HG02642 (cell line): ENCODE measurements at regions not wholly inside any gene's neighbourhood (a gene's known extent, or its start where the extent isn't known, plus 50 kb on each side); places are given as distances from the start of the nearest gene placed in this dataset.

Source experiments
- ATAC-seq: cut with Tn5 transposase; IDR thresholded peaks from one replicate; pipeline ENCODE4 v1.9.1; 2021; ENCODE audit warnings: mild to moderate bottlenecking; ENCODE audit not compliant: unreplicated experiment, poor library complexity

GRCh38 chr3:116920826-116921610 is 211.4 kb downstream of the TUSC7 start:
- no peak for ATAC-seq

DNA sequence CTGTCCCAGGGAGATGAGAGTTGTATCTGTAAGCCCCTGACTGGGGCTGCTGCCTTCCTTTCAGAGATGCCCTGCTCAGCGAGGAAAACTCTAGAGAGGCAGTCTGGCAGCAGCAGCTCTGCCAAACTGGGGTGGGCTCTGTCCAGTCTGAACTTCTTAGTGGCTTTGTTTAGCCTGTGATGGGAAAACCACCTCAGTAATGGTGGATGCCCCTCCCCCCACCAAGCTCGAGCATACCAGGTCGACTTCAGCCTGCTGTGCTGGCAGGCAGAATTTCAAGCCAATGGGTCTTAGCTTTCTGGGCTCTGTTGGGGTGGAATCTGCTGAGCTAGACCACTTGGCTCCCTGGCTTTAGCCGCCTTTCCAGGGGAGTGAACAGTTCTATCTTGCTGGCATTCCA is 218.3 kb downstream of the TUSC7 start:
- no peak for ATAC-seq

DNA sequence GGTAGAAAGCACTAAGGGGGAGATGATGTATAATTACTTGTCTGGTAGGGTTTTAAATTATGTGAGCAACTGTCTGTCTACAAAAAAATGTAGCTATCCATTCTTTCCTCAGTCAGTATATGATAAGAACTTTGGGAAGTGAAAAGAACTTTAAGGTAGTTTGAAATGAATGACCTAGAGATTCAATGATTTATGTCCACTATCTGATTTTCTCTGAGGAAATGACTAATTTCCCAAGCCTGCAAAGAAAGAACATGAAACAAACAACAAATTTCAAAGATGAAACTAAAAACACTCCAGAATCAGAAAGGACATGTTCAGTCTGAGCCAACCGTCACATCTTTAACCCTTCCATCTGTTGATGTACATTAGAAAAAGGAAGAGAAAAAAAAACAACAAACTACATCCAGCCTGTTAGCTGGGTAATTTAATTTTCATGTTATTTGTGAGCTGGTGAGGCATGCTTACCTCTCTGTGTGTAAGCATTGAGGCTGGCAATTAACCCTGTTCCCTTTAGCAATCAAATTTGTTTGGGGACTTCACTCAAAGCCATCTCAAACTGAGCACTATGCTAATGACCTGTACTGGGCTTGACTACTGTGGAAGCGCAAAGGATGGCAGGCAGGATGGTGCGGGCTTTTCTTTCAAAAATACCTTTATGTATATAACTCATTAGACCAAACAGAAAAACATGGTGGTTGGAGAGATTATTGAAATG is 220.1 kb downstream of the TUSC7 start:
- no peak for ATAC-seq

DNA sequence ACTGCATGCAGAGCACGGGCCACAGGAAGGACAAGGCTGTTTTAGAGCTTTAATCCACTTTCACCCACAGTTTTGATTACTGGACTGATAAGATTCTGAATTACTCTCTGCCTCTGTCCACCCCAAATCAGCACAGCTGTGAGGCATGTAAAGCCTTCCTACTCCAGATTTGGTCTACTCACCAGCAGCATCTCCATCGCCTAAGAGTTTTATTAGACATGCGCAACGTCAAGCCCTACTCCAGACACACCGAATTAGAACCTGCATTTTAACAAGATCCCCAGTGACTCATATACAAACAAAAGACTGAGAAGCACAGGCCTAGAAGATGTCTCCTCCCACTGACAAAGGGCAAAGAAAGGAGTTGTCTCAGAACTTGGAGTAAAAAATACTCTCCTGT is 221.2 kb downstream of the TUSC7 start:
- ATAC-seq: no peak

DNA sequence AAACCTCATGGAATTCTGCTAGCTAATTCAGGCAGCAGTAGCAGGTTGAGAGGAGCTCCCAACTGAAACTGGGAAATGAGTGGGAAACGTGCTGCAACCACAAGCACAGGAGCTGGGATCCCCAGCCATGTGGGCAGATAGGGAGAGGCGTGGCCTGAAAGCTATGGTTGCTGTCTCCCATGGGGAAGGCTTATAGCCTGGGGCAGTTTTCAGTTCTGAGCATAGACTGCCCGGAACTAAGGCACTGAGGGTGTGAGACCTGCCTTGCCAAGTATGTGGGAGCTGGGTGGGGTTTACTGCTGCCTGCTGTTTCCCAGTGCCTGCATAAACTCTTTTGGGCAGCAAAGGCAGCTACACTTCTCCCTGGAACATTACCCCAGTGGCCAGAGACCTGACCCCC is 229.5 kb downstream of the TUSC7 start:
- ATAC-seq: no peak

DNA sequence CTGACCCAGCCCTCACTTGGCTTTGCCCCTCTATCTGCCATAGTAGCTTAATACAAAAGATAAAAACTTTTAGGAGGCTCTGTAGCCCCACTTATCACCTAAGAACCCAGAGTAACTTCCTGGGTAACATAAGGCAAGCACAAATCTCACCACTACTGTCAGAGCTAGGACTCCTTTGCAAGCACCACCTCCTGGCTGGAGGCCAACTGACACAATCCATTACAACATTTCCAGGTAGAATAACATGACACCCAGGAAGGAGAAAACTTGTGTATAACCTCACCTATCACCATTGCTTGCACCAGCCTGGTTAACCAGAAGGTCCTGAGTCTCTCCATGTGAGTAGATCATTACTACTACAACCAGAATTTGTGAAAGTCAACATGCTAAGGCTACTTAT is 230.0 kb downstream of the TUSC7 start:
- ATAC-seq: no peak

DNA sequence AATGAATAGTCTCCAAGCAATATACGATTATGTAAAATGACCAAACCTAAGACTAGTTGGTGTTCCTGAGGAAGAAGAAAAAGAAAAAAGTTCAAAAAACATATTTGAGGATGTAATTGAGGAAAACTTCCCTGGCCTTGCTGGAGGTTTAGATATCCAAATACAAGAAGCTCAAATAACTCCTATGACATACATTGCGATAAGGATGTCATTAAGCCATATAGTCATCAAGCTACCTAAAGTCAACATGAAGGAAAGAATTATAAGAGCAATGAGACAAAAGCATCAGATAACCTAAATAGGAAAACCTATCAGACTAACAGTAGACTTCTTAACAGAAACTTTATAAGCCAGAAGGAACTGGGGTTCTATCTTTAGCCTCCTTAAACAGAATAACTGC is 231.1 kb downstream of the TUSC7 start:
- no peak for ATAC-seq

- ATAC-seq: no peak
These were observed 236.8 kb downstream of the TUSC7 start for GRCh38 chr3:116946376-116946775.

DNA sequence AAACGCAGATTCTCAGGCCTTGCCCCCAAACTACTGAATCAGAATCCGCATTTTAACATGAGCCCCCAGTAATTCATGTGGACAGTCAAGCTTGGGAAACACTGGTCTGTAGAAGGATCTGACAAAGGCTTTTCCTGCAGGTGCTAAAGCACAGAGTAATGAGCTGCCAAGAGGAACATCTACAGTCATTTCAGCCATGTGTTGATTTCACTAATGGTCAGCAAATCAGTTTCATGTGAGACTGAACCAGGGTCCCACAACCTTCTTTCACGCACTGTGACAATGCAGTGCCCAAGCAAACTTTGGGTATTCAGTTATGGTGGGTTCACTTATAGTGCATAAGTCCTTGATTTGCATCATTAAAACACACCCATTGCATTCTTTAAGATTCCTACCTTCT is 237.6 kb downstream of the TUSC7 start:
- ATAC-seq: no peak

DNA sequence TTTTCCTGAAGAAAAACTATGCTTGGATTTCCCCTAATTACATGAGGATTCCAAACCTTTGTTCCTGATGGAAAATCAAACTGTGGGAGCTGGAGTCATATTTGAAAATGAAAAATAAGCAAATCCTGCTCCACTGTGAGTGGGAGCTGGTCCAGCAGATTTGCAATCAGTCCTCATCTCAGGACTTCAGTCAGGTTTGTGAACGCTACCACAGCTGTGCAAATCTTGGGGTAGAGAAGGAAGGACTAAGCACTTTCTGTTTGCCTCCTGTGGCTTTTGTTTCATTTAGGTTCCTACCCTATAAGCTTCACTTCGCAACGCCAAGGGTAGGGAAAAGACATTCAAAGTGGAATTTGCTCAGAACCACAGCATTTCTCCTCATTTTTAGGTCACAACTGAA is 238.2 kb downstream of the TUSC7 start:
- ATAC-seq: no peak

- no peak for ATAC-seq
These were observed 240.9 kb downstream of the TUSC7 start for GRCh38 chr3:116950301-116951055.

DNA sequence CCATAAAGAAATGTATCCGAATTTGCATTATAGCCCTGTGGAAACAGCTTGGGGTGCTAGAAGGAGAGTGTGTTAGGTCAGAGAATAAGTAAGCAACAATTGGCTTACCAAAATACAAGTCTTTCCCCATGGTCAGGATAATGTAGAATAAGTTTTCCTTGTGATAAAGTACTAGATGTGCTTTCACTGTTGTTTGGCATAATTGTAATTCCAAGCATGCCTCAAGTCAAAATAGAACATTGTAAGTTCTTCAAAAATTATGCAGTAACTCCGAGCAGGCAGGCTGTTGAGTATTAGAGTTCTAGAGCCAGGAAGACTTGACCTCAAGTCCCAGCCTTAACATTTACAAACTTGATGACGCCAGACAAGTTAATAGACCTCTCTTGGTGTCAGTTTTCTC is 242.0 kb downstream of the TUSC7 start:
- ATAC-seq: no peak

DNA sequence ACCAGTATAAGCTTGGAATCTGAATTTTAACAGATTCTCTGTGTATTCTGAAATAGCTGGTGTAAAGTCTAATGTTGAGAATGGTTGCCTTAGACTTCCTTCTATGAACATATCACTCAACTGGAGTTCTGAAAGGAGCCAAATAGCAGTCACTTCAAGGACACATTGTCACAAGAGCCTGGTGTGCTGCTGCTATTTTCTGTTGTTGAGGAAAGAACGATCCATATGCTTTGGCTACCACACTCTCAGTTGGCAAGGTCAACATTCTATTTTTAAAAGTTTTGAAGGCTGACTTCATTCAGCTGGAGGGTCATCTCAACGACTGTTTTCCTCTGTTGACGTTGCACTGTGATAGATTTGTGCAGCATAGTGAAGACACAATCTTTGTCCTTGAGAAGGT is 248.7 kb downstream of the TUSC7 start:
- ATAC-seq: no peak

- ATAC-seq: no peak
These were observed 251.5 kb downstream of the TUSC7 start for GRCh38 chr3:116961106-116961505.

- ATAC-seq: no peak
These were observed 254.2 kb downstream of the TUSC7 start for GRCh38 chr3:116963802-116964201.

DNA sequence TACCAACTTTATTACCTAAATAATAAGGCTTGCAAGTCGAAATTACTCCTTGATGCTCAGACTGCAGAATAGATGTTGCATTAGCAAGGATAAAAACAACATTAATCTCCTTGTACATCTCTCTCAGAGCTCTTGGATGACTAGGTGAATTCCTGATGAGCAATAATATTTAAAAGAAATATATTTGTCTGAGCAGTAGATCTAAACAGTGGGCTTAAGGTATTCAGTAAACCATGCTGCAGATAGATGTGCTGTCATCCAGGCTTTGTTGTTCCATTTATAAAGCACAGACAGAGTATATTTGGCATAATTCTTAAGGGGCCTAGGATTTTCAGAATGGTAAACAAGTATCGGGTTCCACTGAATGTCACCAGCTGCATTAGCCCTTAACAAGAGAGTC is 257.1 kb downstream of the TUSC7 start:
- ATAC-seq: no peak

DNA sequence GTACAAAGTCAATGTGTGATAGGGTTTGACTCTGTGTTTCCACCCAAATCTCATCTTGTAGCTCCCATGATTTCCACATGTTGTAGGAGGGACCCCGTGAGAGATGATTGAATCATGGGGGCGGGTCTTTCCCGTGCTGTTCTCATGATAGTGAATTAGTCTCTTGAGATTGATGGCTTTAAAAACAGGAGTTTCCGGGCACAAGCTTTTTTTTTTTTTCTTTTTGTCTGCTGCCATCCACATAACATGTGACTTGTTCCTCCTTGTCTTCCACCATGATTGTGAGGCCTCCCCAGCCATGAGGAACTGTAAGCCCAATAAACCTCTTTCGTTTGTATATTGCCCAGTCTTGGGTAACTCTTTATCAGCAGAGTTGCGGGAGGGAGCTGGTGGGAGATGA is 259.6 kb downstream of the TUSC7 start:
- ATAC-seq: no peak

- ATAC-seq: no peak
These were observed 260.1 kb downstream of the TUSC7 start for GRCh38 chr3:116969646-116970045.

GRCh38 chr3:116971531-116971930 is 262.0 kb downstream of the TUSC7 start:
- ATAC-seq: no peak

GRCh38 chr3:116974702-116975101 is 265.1 kb downstream of the TUSC7 start:
- no peak for ATAC-seq

DNA sequence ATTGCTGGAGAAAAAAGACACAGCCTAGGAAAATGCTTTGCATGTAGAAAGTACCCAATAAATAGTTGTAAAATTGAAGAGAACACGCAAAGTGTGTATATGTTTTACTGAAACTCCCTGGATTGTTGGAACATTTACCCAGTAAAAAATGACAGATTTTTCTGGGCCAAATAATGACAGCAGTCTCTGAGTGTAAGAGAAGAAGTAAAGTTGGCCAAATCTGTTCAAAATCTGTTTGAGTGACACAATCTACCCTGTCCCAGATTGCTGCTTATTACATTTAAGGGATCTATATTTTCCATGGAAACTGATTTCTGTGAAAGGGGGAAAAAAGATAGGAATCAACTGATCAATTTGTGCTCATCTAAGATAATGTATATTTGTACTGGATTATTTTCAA is 267.9 kb downstream of the TUSC7 start:
- ATAC-seq: no peak
